Islet precursor cell (in vitro differentiated cells): ENCODE measurements at regions not wholly inside any gene's neighbourhood (a gene's known extent, or its start where the extent isn't known, plus 50 kb on each side); places are given as distances from the start of the nearest gene placed in this dataset.
"Not testable (repeated sequence)": the region's sequence is repeated elsewhere in the genome, so short reads cannot be mapped to it uniquely, and the experiment has no call there.

ENCODE experiments used
- DNase-seq: peaks from one replicate; pipeline ENCODE4 v3.0.0-alpha.2; 2018

DNA sequence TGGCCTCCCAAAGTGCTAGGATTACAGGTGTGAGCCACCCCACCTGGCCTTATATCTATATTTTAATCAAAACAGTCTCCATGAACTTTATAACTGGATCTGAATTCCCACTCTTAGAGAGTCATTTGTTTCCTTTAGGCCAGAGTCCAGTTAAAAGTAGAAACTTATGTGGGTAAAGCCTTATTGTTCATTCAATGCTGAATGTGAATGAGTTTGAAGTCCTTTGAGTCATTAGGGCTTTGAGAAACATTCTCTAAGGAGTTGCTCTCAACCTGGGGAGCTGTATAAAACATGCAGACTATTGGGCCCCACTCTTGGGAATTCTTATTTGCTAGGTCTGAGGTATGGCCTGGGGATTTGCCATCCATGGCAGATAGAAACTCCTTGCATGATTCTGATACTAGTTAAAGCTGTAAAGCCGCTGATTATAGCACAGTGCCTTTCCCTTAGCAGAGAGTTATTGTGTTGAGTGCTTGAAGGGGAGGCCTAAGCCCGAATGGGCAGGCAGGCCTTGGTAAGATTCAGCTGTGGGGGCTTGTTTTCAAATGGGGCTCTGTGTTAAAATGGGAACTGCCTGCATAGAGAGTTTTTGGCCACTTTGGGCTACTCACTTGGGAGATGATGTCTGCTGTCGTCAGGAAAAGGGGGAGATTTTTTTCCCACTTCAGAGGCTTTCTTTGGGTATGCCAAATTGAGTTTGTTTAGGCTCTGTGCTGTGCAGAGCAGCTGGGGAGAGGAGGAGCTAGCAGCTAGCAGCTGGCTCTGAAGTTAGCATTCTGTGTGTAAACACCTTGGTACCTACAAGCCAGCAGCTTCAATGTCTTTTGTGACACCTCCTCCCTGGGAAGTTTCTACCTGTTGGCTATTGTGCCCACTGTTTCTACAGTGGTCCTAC lies 117.5 kb downstream of the DACT1 start:
- no peak for DNase-seq

DNA sequence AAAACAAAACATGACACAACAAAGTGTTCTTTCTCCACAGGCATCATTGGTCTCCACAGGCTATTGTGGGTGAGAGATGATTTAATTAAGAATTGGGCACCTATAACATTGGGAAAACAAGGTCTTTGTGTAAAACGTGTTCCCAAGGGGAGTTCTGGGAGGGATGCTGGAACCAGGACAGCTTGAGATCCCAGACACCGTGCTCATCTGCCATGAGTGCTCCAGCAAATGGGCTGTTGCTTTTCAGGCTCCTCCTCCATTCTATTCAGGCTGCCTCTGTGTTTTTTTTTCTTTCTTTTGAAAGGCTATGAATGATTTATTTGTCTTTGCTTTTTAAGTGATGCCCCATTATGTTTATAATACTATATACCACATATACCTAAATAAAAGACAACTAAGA lies 122.4 kb downstream of the DACT1 start:
- DNase-seq: no peak

DNA sequence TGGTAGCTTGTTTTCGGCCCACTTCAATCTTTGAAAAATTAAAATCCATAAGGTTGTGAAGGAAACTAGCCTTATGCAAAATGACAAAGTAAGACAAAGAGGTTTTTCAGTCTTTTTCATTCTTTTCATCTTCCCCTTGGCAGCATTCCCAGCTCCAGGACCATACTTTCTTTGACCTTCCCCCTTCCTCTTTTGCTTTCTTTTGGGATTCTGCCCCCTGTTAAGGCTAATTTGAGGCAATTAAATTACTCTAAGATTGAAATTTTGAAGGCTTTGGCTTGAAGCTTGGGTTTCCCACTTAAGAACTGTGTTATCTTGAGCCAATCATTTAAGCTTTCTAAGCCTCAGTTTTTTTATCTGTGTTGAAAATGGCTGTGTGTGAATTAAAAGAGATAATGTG lies 124.9 kb downstream of the DACT1 start:
- DNase-seq: no peak

DNA sequence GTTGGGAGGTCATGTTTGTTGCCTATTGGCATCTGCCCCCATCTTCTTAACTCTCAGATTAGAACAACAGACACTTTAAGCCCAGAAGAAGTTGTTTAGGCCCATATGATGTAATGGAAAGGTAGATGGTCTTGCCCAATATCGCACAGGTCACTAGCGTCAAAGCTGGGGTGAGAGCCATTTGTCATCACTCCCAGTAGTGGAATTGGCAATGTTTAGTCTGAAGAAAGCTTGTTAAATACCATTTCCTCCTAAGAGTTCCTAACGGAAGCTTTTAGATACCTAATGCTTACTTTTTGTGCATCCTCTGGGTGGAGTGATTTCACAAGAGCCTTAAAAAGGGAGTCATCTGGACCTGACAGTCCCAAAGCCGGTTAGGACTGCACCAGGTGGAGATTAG lies 125.4 kb downstream of the DACT1 start:
- no peak for DNase-seq

DNA sequence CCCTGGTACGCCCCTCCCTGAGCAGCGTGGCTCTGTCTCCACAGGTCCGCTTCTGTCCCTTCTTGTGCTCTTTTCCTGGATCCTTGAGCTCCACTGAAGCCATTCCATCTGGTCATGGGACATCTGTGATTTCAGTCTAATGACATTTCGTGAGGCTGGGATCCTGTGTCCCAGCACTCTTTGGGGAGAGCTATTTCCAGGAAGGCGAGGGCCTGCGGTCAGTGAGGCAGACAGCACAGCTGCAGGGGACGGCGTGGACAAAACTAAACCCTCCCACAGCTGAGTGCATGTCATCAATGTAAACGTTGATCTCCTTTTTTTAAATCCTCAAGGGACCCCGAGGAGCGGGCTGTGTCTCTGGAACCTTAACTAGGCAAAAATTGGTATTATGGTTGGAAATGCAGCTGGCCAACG lies 127.7 kb downstream of the DACT1 start:
- no peak for DNase-seq

DNA sequence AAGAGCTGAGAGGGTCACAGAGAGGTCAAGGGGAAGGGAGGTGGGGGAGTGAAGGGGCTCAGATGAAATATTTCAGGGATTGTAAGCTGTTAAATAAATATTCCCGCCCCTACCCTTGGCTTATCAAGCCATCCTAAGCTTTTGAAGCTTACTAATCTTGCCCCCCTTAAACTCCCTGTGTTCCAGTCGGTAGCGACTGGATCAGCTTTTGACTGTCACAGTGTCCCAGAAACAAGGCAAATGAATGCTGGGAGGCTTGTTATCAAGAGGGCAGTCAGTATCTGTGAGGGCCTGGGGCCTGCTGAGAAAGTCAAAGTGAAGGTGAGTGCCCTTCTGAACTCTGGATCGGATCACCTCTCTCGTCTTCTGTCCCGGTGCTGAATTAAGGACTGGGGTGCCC lies 128.1 kb downstream of the DACT1 start:
- DNase-seq: no peak

DNA sequence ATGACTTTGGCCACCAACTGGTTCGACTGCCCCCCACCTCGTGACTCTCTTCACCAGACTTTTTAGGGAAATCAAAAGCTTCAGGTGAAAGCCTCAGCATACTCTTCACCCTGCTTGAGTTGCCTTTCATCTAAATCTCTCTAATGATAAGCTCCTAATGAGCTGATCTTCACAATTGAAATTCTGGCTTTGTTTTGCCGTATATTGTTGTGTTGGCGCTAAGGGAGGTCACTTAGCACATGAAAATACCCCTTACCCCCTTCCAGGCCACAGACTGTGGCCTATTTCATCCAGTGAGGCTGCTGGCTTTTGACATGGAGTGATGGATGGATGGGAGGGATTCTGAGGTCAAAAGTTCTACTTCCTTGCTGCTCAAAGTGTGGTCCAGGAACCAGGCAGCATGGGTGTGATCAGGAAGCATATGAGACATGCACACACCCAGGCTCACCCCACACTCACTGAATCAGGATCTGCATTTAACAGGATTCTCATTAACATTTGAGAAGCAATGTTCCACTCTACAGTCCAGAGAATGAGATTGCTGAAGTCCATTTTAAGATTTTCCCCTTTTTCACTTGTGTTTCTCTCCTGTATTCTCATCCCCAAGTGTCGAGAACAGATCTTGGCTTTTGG lies 131.4 kb downstream of the DACT1 start:
- DNase-seq: no peak

DNA sequence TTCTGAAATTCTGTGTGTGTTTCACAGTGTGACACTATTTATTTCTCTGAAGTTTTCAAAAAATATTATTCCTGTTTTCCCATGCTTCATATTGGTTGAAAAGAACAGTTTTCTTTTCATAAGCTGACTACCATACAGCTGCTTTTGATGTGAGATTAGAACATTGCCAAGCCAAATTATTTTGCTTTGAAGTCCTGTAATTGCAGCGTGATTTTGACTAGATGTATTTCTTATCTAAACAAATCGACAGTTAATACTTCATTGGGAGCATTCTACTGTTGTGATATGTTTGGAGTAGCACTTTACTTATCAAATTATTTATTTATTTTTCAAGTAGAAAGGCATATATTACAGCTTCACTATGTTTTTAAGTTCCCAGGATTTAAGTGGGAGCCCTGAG lies 132.0 kb downstream of the DACT1 start:
- no peak for DNase-seq

DNA sequence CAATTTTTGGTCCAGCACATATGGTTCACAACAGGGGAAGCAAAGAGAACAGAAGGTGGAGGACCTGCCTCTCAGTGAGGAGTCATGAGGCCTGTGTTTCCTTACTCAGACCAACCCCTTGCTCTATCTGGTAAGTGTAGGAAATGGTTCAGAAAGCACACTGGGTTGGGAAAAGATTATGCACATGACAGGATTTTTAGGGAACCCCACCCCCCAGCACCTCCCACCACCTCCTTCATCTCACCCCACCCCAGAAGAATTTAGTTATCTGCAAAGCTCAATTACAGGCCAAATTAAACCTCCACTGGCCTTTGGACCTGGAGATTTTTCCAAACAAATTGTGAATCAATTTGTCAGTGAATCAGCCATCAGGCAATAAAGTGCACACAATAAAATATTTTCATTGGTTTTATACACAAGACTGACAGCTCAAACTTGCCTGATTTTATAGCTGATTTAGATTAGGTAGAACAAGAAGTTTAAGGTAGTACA lies 132.8 kb downstream of the DACT1 start:
- DNase-seq: no peak

DNA sequence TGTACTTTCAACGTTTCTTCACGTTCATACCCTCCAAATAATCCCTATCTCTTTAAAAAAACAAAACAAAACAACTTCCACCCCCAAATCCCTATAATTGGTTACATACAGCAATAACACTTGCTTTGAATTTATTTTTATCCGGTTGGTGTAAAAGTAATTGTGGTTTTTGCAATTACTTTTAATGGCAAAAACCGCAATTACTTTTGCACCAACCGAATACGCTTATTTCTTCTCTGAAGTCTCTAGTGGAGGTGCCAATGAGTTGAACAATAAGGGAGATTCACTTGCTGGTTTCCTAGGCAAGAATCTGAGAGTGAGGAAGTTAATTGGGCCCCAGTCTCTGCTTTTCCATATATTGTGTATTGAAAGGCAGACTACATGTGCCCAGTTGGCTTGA lies 133.3 kb downstream of the DACT1 start:
- no peak for DNase-seq

DNA sequence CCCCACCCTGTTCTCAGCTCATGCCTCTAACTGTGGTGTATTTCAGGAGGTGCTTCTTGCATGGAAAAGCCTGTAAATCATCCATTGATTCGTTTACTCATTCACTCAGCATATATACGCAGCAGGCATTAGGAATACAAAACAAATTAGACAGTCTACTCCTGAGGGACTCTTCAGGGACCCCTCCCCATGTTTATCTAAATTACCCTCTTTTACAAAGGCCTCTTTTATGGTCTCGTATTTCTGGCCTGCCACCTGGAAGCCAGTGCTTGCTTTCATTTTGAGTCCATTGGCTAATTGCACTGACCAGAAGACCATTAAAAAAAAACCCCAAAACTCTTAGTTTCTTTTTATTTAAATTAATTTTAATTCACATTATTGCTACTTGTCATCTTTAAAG lies 134.4 kb downstream of the DACT1 start:
- no peak for DNase-seq

DNA sequence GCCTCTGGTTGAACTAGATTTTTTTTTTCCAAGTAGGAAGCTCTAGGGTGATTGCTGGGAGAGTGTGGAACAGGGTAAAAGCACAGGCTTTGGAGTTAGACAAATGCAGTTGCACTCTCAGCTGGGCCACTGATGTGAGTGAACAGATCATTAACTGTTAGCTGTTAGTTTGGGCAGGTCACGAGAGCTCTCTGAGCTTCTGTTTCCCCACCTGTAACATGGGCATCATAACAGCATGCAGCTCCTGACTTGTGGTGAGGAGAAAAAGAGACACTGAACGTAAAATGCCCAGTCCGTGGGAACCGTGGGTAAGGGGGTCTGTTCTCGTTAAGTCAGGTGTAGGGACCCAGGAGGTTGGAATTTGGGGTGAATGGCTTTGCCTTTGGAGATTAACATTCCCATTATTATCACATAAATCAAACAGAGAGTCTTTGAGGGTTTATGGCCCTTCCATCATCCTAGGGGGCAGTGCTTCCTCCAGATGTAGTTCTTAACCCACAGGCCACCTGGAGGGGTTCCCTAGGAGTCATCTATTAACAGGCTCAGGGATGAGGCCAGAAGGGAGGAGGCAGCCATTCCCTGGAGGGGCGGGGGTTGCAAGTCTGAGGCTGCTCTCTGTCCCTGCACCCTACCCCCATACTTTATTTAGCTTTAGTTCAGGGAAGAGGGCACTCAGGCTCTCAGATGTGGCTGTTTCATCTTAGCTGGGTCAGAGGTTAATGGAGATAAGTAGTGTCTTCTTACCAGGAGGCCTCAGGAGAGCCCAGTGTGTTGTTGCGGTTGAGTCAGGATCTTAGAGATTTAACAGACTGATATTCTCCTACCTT lies 135.2 kb downstream of the DACT1 start:
- DNase-seq: peak; percentile 99

DNA sequence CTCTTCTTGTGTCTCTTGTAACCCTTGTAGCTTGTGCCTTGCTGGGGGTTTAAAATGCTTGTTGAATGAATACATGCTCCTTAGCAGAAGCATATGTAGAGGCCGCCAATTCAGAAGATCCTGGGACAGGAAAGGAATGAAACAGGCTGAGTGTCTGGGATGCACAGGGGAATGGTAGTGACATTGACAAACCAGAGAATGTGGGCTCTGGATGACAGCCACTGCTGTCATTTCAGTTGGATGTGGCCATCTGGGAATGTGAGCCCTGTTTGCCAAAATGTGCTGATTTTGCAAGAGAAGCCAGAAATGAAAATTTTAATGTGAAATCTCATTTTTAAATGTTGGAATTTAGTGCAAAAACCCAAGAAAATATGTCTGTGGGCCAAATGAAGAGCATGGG lies 136.8 kb downstream of the DACT1 start:
- DNase-seq: no peak

DNA sequence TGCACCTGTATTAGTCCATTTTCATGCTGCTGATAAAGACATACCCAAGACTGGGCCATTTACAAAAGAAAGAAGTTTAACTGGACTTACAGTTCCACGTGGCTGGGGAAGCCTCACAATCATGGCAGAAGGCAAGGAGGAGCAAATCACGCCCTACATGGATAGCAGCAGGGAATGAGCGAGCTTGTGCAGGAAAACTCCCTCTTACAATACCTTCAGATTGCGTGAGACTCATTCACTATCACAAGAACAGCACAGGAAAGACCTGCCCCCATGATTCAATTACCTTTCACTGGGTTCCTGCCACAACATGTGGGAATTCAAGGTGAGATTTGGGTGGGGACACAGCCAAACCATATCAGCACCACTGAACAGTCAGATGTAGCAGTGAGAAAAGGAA lies 137.4 kb downstream of the DACT1 start:
- DNase-seq: not testable (repeated sequence)

DNA sequence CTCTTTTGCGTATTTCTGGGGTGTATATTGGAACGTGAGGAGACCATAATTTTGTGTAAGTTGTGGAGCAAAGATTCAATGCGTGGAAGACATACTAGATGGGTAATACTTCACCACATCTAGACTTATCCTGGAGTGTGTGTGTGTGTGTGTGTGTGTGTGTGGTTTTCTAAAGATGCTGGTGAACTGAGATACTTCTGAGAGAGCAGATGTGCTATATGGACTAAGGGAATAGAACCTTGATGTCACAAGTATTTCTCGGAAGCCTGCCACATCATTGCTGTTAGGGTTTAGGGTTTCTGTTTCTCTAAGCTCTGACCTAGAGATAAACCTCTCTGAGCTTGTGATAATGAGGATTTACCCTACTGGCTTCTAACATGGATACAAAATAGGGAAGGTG lies 138.8 kb downstream of the DACT1 start:
- DNase-seq: no peak

DNA sequence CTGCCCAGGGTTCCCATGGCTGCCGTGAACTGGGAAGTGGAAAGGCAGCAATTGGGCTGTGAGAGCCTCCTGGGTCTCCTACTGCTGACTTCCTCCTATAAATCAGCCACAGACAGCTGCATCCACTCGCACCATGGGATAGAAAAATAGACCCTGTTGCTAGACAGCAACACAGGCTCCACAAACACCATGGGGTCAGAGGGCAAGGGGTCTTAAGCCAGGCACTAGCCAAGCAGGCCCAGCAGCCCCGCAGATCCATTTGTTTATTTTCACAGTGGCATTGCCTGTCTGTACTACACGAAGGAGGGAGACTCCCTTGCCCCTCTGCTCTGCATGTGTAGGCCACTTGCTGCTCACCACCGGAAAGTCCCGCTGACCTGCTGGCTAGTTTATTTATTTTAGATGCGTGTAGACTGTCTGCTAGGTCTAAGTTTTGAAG lies 139.8 kb downstream of the DACT1 start:
- peak; percentile 71 for DNase-seq

DNA sequence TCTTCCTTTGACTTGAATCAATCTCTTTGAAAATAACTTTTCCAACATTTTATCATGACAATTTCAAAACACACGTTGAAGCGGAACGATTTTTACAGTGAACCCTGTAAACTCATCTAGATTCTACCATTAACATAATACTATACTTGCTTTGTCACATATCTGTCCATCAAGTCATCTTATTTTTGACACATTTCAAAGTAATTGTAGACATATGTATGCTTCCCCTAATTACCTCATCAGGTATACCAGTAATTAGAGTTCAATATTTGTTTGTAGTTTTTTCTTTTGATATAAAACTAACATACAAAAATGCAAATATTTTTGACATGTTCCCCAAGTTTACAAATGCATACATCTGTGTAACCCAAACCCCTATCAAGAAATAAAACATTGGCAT lies 140.4 kb downstream of the DACT1 start:
- no peak for DNase-seq

DNA sequence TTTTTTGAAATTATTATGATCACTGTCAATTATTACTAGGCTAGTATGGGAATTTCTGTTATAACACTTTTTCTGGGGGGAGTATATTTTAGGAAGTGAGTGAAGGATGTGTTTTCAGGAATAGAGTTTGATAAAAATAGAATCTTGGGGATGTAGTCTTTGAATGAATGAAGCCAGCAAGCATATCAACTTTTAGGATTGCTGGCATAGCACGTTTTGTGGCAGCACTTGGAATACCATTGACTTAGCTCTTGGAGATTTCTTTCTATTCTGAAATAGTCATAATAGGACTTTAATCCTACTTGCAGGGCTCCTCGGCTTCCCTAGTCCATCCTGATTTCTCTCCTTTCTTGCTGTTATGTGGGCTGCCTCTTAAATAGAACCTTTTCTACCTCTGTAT lies 141.6 kb downstream of the DACT1 start:
- no peak for DNase-seq

DNA sequence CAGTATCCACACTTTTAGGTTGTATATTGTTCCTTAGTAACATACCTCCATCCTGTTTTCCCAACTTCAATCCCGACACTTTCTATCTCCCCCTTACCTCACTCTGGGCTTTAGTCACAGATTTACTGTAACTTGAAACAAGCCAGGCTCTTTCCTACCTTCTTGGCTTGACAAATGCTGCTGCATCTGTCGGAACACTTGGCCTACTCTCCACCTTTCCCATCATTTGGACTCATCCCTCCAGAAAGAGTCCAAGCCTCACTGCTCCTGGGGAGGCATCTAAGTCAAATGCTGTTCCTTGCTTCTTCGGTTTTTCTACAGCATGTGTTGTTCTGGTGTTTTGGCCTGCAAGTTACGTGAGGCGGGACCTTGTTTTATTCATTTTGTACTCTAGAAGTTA lies 142.4 kb downstream of the DACT1 start:
- DNase-seq: no peak

DNA sequence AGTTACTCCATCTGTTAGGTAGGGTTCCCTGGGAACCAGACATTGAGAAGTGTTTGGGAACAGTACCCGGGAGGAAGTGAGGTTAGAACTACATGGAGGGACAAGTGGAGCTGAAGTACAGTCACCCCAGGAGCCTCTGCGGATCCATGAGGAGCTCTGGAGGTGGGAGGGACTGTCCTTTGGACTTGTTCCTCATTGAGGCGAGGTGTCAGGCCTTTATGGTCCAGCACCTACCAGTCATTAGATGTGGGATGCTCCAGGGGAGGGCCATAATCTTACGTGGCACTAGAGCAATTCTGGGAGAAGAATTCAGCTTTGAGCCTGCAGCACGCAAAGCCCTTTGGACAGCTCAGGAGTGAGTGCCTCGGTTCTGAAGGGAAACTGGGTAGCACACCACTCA lies 142.8 kb downstream of the DACT1 start:
- DNase-seq: no peak

DNA sequence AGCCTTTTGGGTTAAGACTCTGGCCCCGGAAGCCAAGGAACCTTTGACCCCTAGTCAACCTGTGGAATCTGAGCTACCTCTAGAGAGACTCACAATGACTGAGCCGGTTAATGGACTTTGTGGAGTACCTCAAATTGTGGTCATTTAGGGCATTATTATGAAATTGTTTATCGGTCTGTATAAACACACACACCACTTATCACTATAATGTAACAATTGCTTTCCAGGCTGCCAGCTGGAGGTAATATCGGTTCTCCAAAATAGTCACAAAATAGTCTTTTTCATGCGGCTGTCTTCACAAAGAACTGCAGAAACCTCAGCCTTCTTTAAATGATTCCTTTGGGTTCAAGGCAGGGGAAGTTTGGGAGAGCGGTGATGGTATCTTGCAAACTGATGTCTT lies 144.2 kb downstream of the DACT1 start:
- DNase-seq: no peak

DNA sequence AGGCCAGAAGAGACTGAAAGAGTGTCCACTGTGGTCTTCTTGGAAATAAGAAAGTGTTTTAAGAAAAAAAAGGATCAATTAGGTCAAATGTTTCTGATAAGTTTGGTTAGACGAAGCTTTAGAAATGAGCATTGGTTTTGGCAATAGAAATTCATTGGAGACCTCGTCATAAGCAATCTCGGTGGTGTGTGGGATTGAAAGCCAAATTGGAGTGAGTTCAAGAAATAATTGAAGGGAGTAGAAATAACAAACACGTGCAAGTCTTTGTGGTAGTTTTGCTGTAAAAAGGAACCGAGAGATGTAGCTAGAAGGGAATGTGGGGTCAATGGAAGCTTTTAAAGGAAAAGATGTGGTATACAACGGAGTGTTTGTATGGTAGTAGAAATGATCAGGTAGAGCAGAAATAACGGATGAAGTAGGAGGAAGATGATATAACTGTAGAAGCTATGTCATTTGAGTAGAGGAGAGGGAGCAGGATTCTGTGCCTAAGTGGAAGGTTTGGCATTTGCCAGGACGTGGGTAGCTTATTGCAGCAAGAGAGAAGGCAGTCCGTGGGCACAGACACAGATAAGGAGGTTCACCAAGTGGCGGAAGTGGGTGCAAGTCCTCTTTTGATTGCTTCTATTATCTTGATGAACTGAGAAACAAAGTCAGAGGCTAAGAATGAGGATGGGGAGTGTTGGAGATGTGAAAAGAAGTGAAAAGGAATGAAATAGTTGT lies 146.2 kb downstream of the DACT1 start:
- DNase-seq: no peak

DNA sequence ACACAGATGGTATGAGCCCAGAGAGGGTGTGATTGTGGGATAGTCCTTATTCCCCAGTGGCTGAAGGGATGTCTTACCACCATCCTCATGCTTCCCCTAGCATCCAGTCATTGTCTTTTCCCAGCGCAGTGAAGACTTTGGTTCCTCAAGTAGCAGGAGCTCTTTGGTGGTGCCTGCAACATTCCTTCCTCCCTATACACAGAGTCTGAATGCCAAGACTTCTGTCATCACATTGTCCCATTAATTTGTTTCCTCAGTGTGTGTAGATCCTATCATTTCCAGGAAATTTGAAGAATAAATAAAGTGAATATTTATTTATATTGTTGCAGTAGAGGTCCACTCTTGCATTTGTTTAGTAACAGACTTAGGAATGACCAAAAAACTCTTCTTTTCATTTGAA lies 147.2 kb downstream of the DACT1 start:
- DNase-seq: no peak
